AG10803 (cell line): ENCODE measurements at regions not wholly inside any gene's neighbourhood (a gene's known extent, or its start where the extent isn't known, plus 50 kb on each side); places are given as distances from the start of the nearest gene placed in this dataset.

ENCODE experiments used
- DNase-seq: peaks from one replicate; pipeline ENCODE4 v3.0.0; 2010; ENCODE audit warnings: low read depth
- H3K4me3 ChIP-seq: 2 replicates; pipeline ENCODE4 v1.5.1; 2011; ENCODE audit warnings: mild to moderate bottlenecking, low read length, control low read depth
- CTCF ChIP-seq: conservative IDR thresholded peaks from 2 replicates; pipeline ENCODE4 v1.5.1; 2011; ENCODE audit warnings: mild to moderate bottlenecking, low read length, control low read depth, inconsistent platforms

GRCh38 chr7:22601812-22602565 is 102.0 kb upstream of the STEAP1B start:
- peak; percentile 86 for DNase-seq
- H3K4me3 ChIP-seq = no peak overlapping the region
- no peak for TF ChIP-seq CTCF

GRCh38 chr7:22601408-22601807 is 101.4 kb upstream of the STEAP1B start:
- peak; percentile 54 for DNase-seq
- TF ChIP-seq CTCF = no peak
- H3K4me3 ChIP-seq = no peak overlapping the region

GRCh38 chr7:22601003-22601402 is 101.0 kb upstream of the STEAP1B start:
- H3K4me3 ChIP-seq = no peak overlapping the region
- no peak for DNase-seq
- no peak for TF ChIP-seq CTCF

- no peak for TF ChIP-seq CTCF
- no peak for DNase-seq
- H3K4me3 ChIP-seq = no peak overlapping the region
Measured at GRCh38 chr7:22598318-22598920, 98.4 kb upstream of the STEAP1B start.

GRCh38 chr7:22597844-22598243 is 97.9 kb upstream of the STEAP1B start:
- TF ChIP-seq CTCF = no peak
- DNase-seq = peak; percentile 71
- H3K4me3 ChIP-seq = no peak overlapping the region

GRCh38 chr7:22596763-22597400 is 96.9 kb upstream of the STEAP1B start:
- no peak for DNase-seq
- H3K4me3 ChIP-seq = no peak overlapping the region
- TF ChIP-seq CTCF = no peak

GRCh38 chr7:22594020-22594419 is 94.0 kb upstream of the STEAP1B start:
- no peak for DNase-seq

More at GRCh38 chr7:22594020-22594419, 94.0 kb upstream of the STEAP1B start:
- no peak for TF ChIP-seq CTCF
- H3K4me3 ChIP-seq = no peak overlapping the region
